Kidney (tissue), 13 donors: ENCODE measurements at regions not wholly inside any gene's neighbourhood (a gene's known extent, or its start where the extent isn't known, plus 50 kb on each side); places are given as distances from the start of the nearest gene placed in this dataset.
"Not testable (repeated sequence)": the region's sequence is repeated elsewhere in the genome, so short reads cannot be mapped to it uniquely, and the experiment has no call there.

ENCODE experiments used
- DNase-seq, 5 donors: peaks; one replicate each; pipeline ENCODE4 v3.0.0-alpha.2; 2013 to 2020
- FAIRE-seq: peaks from 2 replicates; lab custom pipeline; 2012; peaks lifted over from hg19 to GRCh38; lab: Jason Lieb, UNC
- H3K27ac ChIP-seq, 2 donors: one replicate each; pipeline ENCODE4 v1.7.0; 2013; ENCODE audit warnings: low read depth in 2 of 2, low read length in 2 of 2, inconsistent platforms in 1 of 2
- H3K27me3 ChIP-seq: one replicate; pipeline ENCODE4 v1.7.1; 2013; ENCODE audit warnings: low read length, inconsistent platforms; ENCODE audit not compliant: control insufficient read depth, insufficient read depth
- H3K36me3 ChIP-seq, 3 donors: one replicate each; pipeline versions ENCODE4 v1.7.0 to v1.7.1; 2013; ENCODE audit warnings: low read length in 3 of 3, control low read depth in 1 of 3, inconsistent platforms in 1 of 3; ENCODE audit not compliant: insufficient read depth in 3 of 3, control insufficient read depth in 2 of 3
- H3K4me1 ChIP-seq, 3 donors: one replicate each; pipeline versions ENCODE4 v1.7.0 to v1.7.1; 2013; ENCODE audit warnings: low read length in 3 of 3, inconsistent platforms in 1 of 3, low read depth in 1 of 3; ENCODE audit not compliant: control insufficient read depth in 2 of 3, insufficient read depth in 2 of 3
- H3K4me3 ChIP-seq, 3 donors: one replicate each; pipeline versions ENCODE4 v1.7.0 to v1.8.1; 2013; ENCODE audit warnings: low read length in 3 of 3, control low read depth in 1 of 3, inconsistent platforms in 1 of 3
- H3K9ac ChIP-seq, 3 donors: one replicate each; pipeline versions ENCODE4 v1.7.0 to v1.7.1; 2013; ENCODE audit warnings: low read length in 3 of 3, control low read depth in 1 of 3, inconsistent platforms in 1 of 3
- H3K9me3 ChIP-seq, 3 donors: one replicate each; pipeline versions ENCODE4 v1.7.0 to v1.7.1; 2013; ENCODE audit warnings: low read length in 3 of 3, control low read depth in 1 of 3, inconsistent platforms in 1 of 3; ENCODE audit not compliant: control insufficient read depth in 2 of 3, insufficient read depth in 1 of 3
- CTCF ChIP-seq: IDR thresholded peaks from 3 replicates; pipeline ENCODE4 v1.5.1; 2012; ENCODE audit warnings: mild to moderate bottlenecking, moderate library complexity, borderline replicate concordance; ENCODE audit not compliant: insufficient read depth; ENCODE audit errors: extremely low read depth
- intact Hi-C: fragments of 100-400 bp; cut with DNase I; formaldehyde crosslinking; loops from one replicate; pipeline ENCODE4 v1.11.1; 2022
- donor health status: control.
- donor health status: control.
- donor health status: control.
- donor health status: control.
- donor health status: control.
- donor health status: DM: yes; HTN: yes; CAD: no.
- donor health status: Normal renal cell carcinoma (clear cell type).

- H3K4me3 ChIP-seq, H3K27me3 ChIP-seq, H3K4me1 ChIP-seq, FAIRE-seq, DNase-seq, intact Hi-C loops, H3K9ac ChIP-seq, H3K27ac ChIP-seq, H3K36me3 ChIP-seq: not testable (repeated sequence)
- H3K9me3 ChIP-seq: peaks cover 3 to 51% (median 13%) of the 10 kb centered on the region in 3 donors
Measured at GRCh38 chr17:26936645-26937044, 357.3 kb upstream of the WSB1 start.

GRCh38 chr17:26937750-26938322 lies 356.1 kb upstream of the WSB1 start:
- peaks cover 3 to 51% (median 13%) of the 10 kb centered on the region in 3 donors for H3K9me3 ChIP-seq
- intact Hi-C loops, H3K27me3 ChIP-seq, H3K4me3 ChIP-seq, FAIRE-seq, H3K27ac ChIP-seq, H3K36me3 ChIP-seq, H3K9ac ChIP-seq, DNase-seq, H3K4me1 ChIP-seq: not testable (repeated sequence)

- H3K9me3 ChIP-seq: peaks cover 3 to 51% (median 13%) of the 10 kb centered on the region in 3 donors
- FAIRE-seq, H3K27me3 ChIP-seq, H3K36me3 ChIP-seq, DNase-seq, H3K4me1 ChIP-seq, intact Hi-C loops, H3K9ac ChIP-seq, H3K27ac ChIP-seq: not testable (repeated sequence)
- H3K4me3 ChIP-seq: peak overlapping the region in 1 of 3 donors; percentile 12
Measured at GRCh38 chr17:26939755-26940154, 354.2 kb upstream of the WSB1 start.

- H3K4me1 ChIP-seq, H3K27ac ChIP-seq: not testable (repeated sequence)
Measured at GRCh38 chr17:26940587-26940986, 353.3 kb upstream of the WSB1 start.

GRCh38 chr17:26962255-26963162 lies 331.4 kb upstream of the WSB1 start:
- Histone ChIP-seq H3K9me3 (no peaks in the 10 kb centered on the region), H3K9ac (no peak overlapping the region), H3K4me3 (no peak overlapping the region), H3K27me3 (no peaks in the 10 kb centered on the region), H3K36me3 (no peaks in the 10 kb centered on the region), H3K4me1 (no peaks in the 10 kb centered on the region), H3K27ac (no peak overlapping the region)
- TF ChIP-seq CTCF: no peak
- no peak for FAIRE-seq
- intact Hi-C loops: no loop called here
- peak in 1 of 5 donors; percentile 66 for DNase-seq

More at GRCh38 chr17:26940587-26940986, 353.3 kb upstream of the WSB1 start:
- H3K9ac ChIP-seq, intact Hi-C loops, DNase-seq, FAIRE-seq, H3K27me3 ChIP-seq, H3K4me3 ChIP-seq, H3K36me3 ChIP-seq: not testable (repeated sequence)
- H3K9me3 ChIP-seq: peaks cover 3 to 51% (median 13%) of the 10 kb centered on the region in 3 donors
